ENCODE measurements at regions not wholly inside any gene's neighbourhood (a gene's known extent, or its start where the extent isn't known, plus 50 kb on each side); places are given as distances from the start of the nearest gene placed in this dataset.

DNA sequence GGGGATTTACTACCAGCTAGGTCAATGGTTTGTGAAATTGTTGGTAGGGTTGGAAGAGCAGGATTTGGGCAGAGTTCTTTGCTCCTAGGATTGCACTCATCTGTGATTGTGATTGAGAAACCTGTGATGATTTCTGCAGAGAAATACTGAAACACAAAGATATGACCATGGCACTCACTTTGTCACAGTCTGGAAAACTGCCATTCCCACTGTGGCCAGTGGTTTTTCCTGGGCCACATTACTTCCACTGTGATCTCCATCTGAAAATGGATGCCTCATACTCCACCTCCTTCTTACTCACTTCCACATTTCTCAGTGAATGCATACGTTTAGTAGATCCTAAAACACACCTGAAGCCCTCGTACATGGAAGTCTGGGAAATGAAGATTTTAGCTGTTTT is 593.2 kb downstream of the LMO7 start:
- TF ChIP-seq EZH2 (IDR thresholded peaks at IDR 0.05; ENCODE audit: insufficient read depth, poor library complexity, severe bottlenecking) (no peak), EZH2phosphoT487 (IDR thresholded peaks at IDR 0.05; ENCODE audit: insufficient read depth, low read depth) (no peak)
